PFSK-1 (cell line): ENCODE measurements at regions not wholly inside any gene's neighbourhood (a gene's known extent, or its start where the extent isn't known, plus 50 kb on each side); places are given as distances from the start of the nearest gene placed in this dataset.

Experiments
- POLR2AphosphoS5 ChIP-seq: IDR thresholded peaks from 2 replicates; pipeline ENCODE4 v1.6.1; 2012; ENCODE audit warnings: low read depth, mild to moderate bottlenecking, control low read depth, low read length, moderate library complexity
- SIN3A ChIP-seq: IDR thresholded peaks from 2 replicates; pipeline ENCODE4 v1.6.1; 2012; ENCODE audit warnings: mild to moderate bottlenecking, low read length, moderate library complexity, borderline replicate concordance; ENCODE audit not compliant: insufficient read depth

GRCh38 chr11:130980071-130980862 lies 64.0 kb upstream of the SNX19 start:
- TF ChIP-seq SIN3A = no peak
- TF ChIP-seq POLR2AphosphoS5 = no peak
